Fibroblast of the aortic adventitia (primary cell): ENCODE measurements at regions not wholly inside any gene's neighbourhood (a gene's known extent, or its start where the extent isn't known, plus 50 kb on each side); places are given as distances from the start of the nearest gene placed in this dataset.

Source experiments
- DNase-seq: peaks from one replicate; pipeline ENCODE4 v3.0.0-alpha.2; 2010; ENCODE audit warnings: low read depth
- H3K4me3 ChIP-seq: 2 replicates; pipeline ENCODE4 v1.5.1; 2011; ENCODE audit warnings: low read depth, mild to moderate bottlenecking, control low read depth, low read length, moderate library complexity
- TF ChIP-seq, protein P1 (sequence below): IDR thresholded peaks from 2 replicates; pipeline ENCODE4 v1.5.1; 2011; ENCODE audit warnings: mild to moderate bottlenecking, low read length, control low read depth, inconsistent platforms; ENCODE audit not compliant: insufficient read depth

DNA sequence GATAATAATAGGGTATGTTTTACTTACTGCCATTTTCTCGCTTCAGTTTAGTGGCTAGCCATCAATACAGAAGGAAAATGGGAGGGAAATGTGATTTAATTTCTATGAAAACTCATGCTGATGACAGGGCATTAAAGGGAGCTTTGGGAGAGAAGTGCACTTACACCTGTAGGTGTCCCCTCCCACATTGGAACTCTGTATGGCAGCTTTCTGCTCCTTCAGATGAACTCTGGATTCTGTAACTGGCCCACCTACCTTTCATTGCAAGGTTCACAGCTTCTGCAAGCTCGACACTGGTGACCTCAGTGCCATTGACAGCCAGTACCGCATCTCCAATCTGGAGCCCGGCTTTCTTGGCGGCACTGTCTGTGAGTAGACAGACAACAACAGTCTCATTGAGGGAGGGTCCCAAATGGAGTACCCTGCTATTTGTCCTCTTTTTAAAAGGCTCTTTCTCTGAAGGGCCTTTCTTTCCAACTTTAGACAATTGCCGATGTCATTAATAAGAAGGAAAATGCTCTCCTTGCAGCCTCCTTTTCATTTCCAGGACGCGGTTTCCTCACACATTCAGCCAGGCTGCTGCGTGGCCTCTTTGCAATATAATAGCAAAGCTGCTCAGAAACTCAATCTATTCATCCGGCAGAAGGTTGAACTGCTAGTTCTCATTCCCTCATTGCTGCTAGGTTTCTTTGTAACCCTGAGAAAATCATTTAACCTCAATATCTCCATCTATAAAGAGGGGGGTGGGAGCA is 63.6 kb downstream of the NUDT12 start:
- TF ChIP-seq, protein P1, sequence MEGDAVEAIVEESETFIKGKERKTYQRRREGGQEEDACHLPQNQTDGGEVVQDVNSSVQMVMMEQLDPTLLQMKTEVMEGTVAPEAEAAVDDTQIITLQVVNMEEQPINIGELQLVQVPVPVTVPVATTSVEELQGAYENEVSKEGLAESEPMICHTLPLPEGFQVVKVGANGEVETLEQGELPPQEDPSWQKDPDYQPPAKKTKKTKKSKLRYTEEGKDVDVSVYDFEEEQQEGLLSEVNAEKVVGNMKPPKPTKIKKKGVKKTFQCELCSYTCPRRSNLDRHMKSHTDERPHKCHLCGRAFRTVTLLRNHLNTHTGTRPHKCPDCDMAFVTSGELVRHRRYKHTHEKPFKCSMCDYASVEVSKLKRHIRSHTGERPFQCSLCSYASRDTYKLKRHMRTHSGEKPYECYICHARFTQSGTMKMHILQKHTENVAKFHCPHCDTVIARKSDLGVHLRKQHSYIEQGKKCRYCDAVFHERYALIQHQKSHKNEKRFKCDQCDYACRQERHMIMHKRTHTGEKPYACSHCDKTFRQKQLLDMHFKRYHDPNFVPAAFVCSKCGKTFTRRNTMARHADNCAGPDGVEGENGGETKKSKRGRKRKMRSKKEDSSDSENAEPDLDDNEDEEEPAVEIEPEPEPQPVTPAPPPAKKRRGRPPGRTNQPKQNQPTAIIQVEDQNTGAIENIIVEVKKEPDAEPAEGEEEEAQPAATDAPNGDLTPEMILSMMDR = no peak

DNA sequence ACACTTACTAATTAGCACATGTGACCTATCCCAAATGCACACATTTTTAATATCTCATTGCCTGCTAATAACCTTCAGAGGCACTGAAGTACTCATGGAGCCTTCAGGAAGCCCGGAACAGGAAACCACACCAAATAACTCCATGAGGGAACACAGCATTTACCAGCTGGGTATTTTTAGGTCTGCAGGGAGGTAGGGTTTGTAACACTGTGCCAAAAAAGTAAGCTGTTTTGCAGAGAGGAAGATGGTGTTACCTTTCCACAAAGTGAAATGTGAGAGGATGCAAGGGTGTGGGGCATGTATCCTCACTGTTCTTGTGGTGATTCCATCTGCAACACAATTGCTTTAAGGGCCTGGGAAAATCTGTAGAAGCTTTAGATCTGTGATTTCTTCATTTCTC is 64.4 kb downstream of the NUDT12 start:
- DNase-seq = no peak
- TF ChIP-seq, protein P1 = no peak
- H3K4me3 ChIP-seq = no peak overlapping the region

More for the DNA sequence above, 63.6 kb downstream of the NUDT12 start:
- no peak overlapping the region for H3K4me3 ChIP-seq
- no peak for DNase-seq

DNA sequence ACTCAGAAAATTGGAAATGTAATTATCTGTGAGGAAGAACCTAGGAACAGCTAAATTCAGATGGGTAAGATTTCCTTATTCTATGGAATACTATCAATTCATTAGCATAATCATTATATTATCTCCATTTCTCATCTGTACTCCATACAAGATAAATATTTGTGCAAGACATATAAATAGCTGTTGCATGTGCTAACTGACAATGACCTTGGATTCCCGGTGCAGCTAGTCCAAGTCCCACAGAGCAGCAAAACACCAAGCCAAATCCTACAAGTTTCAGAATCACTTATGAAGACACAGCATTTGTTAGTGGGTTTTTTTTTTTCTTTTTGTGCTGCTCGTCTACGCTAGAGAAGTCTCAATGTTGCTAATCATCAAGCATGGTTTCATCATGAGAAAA is 64.8 kb downstream of the NUDT12 start:
- TF ChIP-seq, protein P1 = no peak
- H3K4me3 ChIP-seq = no peak overlapping the region
- no peak for DNase-seq

DNA sequence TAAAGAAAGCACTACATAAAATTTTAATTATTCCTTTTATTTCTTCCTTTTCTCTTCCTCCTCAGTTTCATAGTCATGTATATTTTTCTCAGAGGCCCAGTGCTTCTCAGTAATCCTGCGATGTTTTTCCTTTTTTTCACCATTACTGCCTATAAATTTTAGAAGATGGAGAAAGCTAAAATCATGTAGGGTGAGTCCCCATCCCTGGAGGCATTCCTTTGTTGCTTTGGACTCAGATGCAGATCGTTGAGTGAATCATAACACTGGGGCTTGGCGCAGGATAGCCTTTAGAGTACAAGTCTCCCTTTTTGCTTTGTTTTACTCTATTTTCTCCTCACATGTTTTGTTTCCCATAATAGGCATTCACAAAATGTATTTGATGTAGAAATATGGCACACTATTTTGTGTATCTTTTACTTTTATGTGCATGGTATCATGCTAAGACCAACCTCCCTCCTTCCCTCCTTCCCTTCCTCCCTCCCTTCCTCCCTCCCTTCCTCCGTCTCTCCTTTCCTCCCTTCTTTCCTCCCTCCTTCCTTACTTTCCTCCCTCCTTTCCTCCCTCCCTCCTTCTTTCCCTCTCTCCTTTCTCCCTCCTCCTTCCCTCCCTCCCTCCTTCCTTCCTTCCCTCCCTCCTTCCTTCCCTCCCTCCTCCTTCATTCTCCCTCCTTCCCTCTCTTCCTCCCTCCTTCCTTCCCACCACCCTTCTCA is 72.4 kb downstream of the NUDT12 start:
- TF ChIP-seq, protein P1 = no peak
- peak; percentile 52 for DNase-seq
- H3K4me3 ChIP-seq = no peak overlapping the region

DNA sequence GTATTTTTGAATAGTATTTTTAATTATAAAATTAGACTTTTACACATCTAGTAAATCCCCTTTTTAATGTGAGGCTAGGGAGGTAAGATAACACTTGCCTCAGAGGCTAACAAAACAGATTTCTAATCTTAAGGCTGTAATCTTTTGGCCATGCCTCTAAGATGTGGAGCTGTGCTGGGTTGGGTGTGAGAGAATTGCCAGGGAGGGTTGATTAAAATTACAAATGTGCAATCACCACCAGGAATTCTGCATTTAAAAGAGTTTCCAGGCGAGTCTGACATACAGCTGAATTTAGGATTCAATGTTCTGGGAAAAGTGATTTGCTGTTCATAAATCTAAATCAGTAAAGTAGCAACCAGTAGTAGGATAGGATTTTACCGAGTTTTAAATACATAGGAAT is 73.3 kb downstream of the NUDT12 start:
- TF ChIP-seq, protein P1 = no peak
- no peak for DNase-seq
- no peak overlapping the region for H3K4me3 ChIP-seq

DNA sequence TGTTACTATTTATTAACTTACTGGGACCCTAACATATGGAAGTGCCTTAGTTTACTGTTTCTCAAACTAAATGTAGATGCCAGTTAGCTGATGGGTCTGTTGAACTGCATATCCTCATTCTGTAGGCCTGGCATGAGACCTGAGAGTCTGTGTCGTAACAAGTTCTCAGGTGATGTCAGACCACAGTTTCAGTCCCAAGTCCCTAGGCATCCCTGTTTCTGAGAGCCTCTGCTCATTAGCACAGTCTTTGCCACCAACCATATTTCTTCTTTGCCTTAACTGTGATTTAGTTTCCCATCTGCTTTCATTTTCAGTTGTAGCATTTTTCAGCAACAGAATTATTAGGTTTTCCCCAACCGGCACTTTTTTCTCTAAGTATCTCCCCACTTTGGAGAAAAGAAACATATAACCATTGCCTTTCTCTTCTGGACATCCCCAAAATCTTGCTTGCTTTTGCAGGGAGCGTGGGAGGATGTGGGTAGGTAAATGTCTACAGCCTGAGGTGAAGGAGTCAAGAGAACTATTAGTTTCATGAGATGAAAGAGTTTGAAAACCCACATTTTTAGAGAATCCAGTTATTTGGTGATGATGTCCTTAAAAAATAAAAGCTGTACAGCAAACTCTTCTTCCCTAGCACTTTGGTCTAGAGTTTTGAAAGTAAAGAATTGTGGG is 74.6 kb downstream of the NUDT12 start:
- TF ChIP-seq, protein P1 = no peak
- H3K4me3 ChIP-seq = no peak overlapping the region
- DNase-seq = no peak
